Bronchial epithelial cell (primary cell): ENCODE measurements at regions not wholly inside any gene's neighbourhood (a gene's known extent, or its start where the extent isn't known, plus 50 kb on each side); places are given as distances from the start of the nearest gene placed in this dataset.

Experiments
- DNase-seq: peaks from one replicate; pipeline ENCODE4 v3.0.0-alpha.2; 2010; ENCODE audit warnings: low read depth
- FAIRE-seq: peaks from 2 replicates; lab custom pipeline; 2011; peaks lifted over from hg19 to GRCh38; lab: Jason Lieb, UNC
- H3K27me3 ChIP-seq: 2 replicates; pipeline ENCODE4 v1.5.1; 2011; ENCODE audit warnings: low read length; ENCODE audit not compliant: control insufficient read depth, insufficient read depth
- H3K36me3 ChIP-seq: 2 replicates; pipeline ENCODE4 v1.5.1; 2011; ENCODE audit warnings: low read length; ENCODE audit not compliant: control insufficient read depth, insufficient read depth
- H3K4me3 ChIP-seq: 2 replicates; pipeline ENCODE4 v1.5.1; 2011; ENCODE audit warnings: mild to moderate bottlenecking, low read depth, low read length, control low read depth
- CTCF ChIP-seq: IDR thresholded peaks from 2 replicates; pipeline ENCODE4 v1.5.1; 2011; ENCODE audit warnings: mild to moderate bottlenecking, moderate library complexity, low read length, control low read depth, inconsistent platforms; ENCODE audit not compliant: insufficient read depth, severe bottlenecking

- DNase-seq (no peak), FAIRE-seq (no peak)
- Histone ChIP-seq H3K36me3 (no peaks in the 10 kb centered on the region), H3K4me3 (no peak overlapping the region), H3K27me3 (no peaks in the 10 kb centered on the region)
- no peak for TF ChIP-seq CTCF
Observed at GRCh38 chr4:100728861-100729260, 211.0 kb upstream of the EMCN start.

- Histone ChIP-seq H3K4me3 (no peak overlapping the region), H3K36me3 (no peaks in the 10 kb centered on the region), H3K27me3 (no peaks in the 10 kb centered on the region)
- TF ChIP-seq CTCF, result no peak
- FAIRE-seq (no peak), DNase-seq (peak; percentile 3)
Observed at GRCh38 chr4:100722866-100723459, 205.1 kb upstream of the EMCN start.

- no peaks in the 10 kb centered on the region for H3K36me3 ChIP-seq
- DNase-seq (no peak), FAIRE-seq (no peak)
- no peak overlapping the region for H3K4me3 ChIP-seq
- H3K27me3 ChIP-seq, result no peaks in the 10 kb centered on the region
- no peak for TF ChIP-seq CTCF
Observed at GRCh38 chr4:100722133-100722532, 204.3 kb upstream of the EMCN start.

GRCh38 chr4:100721490-100721889 is 203.7 kb upstream of the EMCN start:
- Histone ChIP-seq H3K27me3 (no peaks in the 10 kb centered on the region), H3K36me3 (no peaks in the 10 kb centered on the region), H3K4me3 (no peak overlapping the region)
- TF ChIP-seq CTCF, result no peak
- DNase-seq (no peak), FAIRE-seq (no peak)

- no peak for TF ChIP-seq CTCF
- no peak overlapping the region for H3K4me3 ChIP-seq
- FAIRE-seq (no peak), DNase-seq (no peak)
- no peaks in the 10 kb centered on the region for H3K27me3 ChIP-seq
- H3K36me3 ChIP-seq, result no peaks in the 10 kb centered on the region
Observed at GRCh38 chr4:100721077-100721476, 203.3 kb upstream of the EMCN start.

GRCh38 chr4:100716416-100716815 is 198.6 kb upstream of the EMCN start:
- DNase-seq, result no peak
- no peak for TF ChIP-seq CTCF
- no peaks in the 10 kb centered on the region for H3K36me3 ChIP-seq
- no peaks in the 10 kb centered on the region for H3K27me3 ChIP-seq
- H3K4me3 ChIP-seq, result no peak overlapping the region
- FAIRE-seq, result no peak
